PC-3 (cell line): ENCODE measurements at regions not wholly inside any gene's neighbourhood (a gene's known extent, or its start where the extent isn't known, plus 50 kb on each side); places are given as distances from the start of the nearest gene placed in this dataset.

Source experiments
- ATAC-seq: fragments of 200-7000 bp; cut with Tn5 transposase; 2 replicates; pipeline ENCODE4 v1.9.1; 2020; ENCODE audit warnings: mild to moderate bottlenecking, moderate library complexity
- BruUV-seq: library from RNA; stranded (reverse); fragments of 400-500 nt; replicated peaks from 2 replicates; lab custom pipeline; 2021; lab: Mats Ljungman, UMichigan
- CTCF ChIA-PET: fragments of 300-600 bp; sonication (Branson Sonifier 250); formaldehyde crosslinking; loops from one replicate; lab custom pipeline; 2022; ENCODE audit warnings: antibody characterized with exemption; lab: Charles Lee
- POLR2A ChIA-PET: fragments of 300-600 bp; sonication (Branson Sonifier 250); formaldehyde crosslinking; loops from one replicate; lab custom pipeline; 2022; ENCODE audit warnings: antibody characterized with exemption; ENCODE audit not compliant: unreplicated experiment; lab: Charles Lee
- DNase-seq: peaks from one replicate; pipeline ENCODE4 v3.0.0-alpha.2; 2015
- H2AFZ ChIP-seq: fragments of 300-600 bp; sonication (generic); 2 replicates; pipeline ENCODE4 v1.6.0; 2016; ENCODE audit warnings: antibody characterized with exemption, low read length
- H3F3A ChIP-seq: fragments of 300-600 bp; sonication (generic); one replicate; pipeline ENCODE4 v1.6.0; 2017; ENCODE audit warnings: antibody characterized with exemption, low read length, control low read depth, mild to moderate bottlenecking; ENCODE audit not compliant: unreplicated experiment
- H3K27ac ChIP-seq: fragments of 300-600 bp; sonication (generic); 2 replicates; pipeline ENCODE4 v1.5.1; 2016; ENCODE audit warnings: mild to moderate bottlenecking, low read length
- H3K27me3 ChIP-seq: fragments of 300-600 bp; sonication (generic); 2 replicates; pipeline ENCODE4 v1.6.1; 2016; ENCODE audit warnings: low read length, mixed read lengths
- H3K36me3 ChIP-seq: fragments of 300-600 bp; sonication (generic); 2 replicates; pipeline ENCODE4 v1.6.1; 2016; ENCODE audit warnings: low read depth, mixed run types, low read length, mixed read lengths
- H3K4me1 ChIP-seq: fragments of 300-600 bp; sonication (generic); 2 replicates; pipeline ENCODE4 v1.5.1; 2016; ENCODE audit warnings: low read length; ENCODE audit not compliant: insufficient read depth
- H3K4me2 ChIP-seq: fragments of 300-600 bp; sonication (generic); 2 replicates; pipeline ENCODE4 v1.6.0; 2016; ENCODE audit warnings: low read length
- H3K4me3 ChIP-seq: fragments of 300-600 bp; sonication (generic); 2 replicates; pipeline ENCODE4 v1.5.1; 2016; ENCODE audit warnings: mild to moderate bottlenecking, low read length, mixed read lengths
- H3K79me2 ChIP-seq: fragments of 300-600 bp; sonication (generic); 2 replicates; pipeline ENCODE4 v1.6.1; 2017; ENCODE audit warnings: low read length, mixed read lengths
- H3K9ac ChIP-seq: fragments of 300-600 bp; sonication (generic); 2 replicates; pipeline ENCODE4 v1.6.0; 2016; ENCODE audit warnings: mild to moderate bottlenecking, low read length
- H3K9me2 ChIP-seq: fragments of 300-600 bp; sonication (generic); replicated peaks from 2 replicates; pipeline ENCODE4 v1.6.1; 2016; ENCODE audit warnings: mixed run types, low read length, mixed read lengths
- H3K9me3 ChIP-seq: fragments of 300-600 bp; sonication (generic); 2 replicates; pipeline ENCODE4 v1.6.1; 2016; ENCODE audit warnings: low read length, mixed read lengths
- H4K20me1 ChIP-seq: fragments of 300-600 bp; sonication (generic); 2 replicates; pipeline ENCODE4 v1.6.1; 2016; ENCODE audit warnings: low read length, mixed read lengths
- EZH2 ChIP-seq: fragments of 300-600 bp; sonication (generic); IDR thresholded peaks from one replicate; pipeline ENCODE4 v1.6.1; 2017; ENCODE audit warnings: antibody characterized with exemption, mild to moderate bottlenecking, low read length; ENCODE audit not compliant: unreplicated experiment
- EZH2phosphoT487 ChIP-seq: fragments of 300-600 bp; sonication (generic); IDR thresholded peaks from 2 replicates; pipeline ENCODE4 v1.6.1; 2018; ENCODE audit warnings: mild to moderate bottlenecking, antibody characterized with exemption, low read length, borderline replicate concordance
- intact Hi-C: fragments of 100-400 bp; cut with micrococcal nuclease; formaldehyde crosslinking; loops from 2 replicates; pipeline ENCODE4 v1.9.0; 2023
- TF ChIP-seq, protein P1 (sequence below): fragments of 300-600 bp; sonication (generic); conservative IDR thresholded peaks from 2 replicates; pipeline ENCODE4 v1.5.1; 2017; ENCODE audit warnings: antibody characterized with exemption, low read depth, mild to moderate bottlenecking, low read length

DNA sequence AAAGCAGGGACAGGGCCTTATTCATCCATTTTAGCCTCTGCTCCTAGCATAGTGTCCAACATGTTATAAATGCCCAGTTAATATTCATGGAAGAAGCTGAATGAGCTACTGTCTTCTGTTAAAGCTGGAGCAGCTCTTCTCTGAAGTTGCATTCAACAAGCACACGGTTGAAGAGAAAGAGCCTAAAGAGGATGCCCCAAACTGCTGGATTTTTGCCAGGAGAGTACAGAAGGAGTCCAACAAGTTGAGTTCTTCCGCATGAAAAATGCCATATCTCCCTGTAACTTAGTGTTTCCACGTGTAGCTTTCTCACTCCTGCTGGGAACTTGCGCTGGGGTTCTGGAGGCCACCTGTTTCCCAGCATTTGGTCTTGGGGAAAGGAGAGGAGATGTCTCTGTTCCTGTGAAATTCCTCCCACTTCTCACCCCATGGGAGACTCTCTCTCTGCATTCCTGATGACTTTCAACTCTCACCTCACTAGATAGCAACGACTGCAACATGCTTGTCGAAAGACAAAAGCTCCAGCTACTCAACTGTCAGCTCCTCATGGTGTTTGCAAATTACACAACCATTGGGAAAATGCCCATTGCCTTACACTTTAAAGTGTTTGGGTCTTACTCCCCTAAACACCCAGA, 122.8 kb downstream of the KIF4B start:
- H3K27ac ChIP-seq: no peak overlapping the region
- no TSS peak for BruUV-seq
- H3K9me2 ChIP-seq: no peaks in the 10 kb centered on the region
- no peak for DNase-seq
- H3K4me3 ChIP-seq: no peak overlapping the region
- H3K9ac ChIP-seq: no peak overlapping the region
- H4K20me1 ChIP-seq: no peaks in the 10 kb centered on the region
- H3K4me2 ChIP-seq: no peak overlapping the region
- no peaks in the 10 kb centered on the region for H3K9me3 ChIP-seq
- TF ChIP-seq EZH2phosphoT487: no peak
- no peak for TF ChIP-seq EZH2
- TF ChIP-seq, protein P1, sequence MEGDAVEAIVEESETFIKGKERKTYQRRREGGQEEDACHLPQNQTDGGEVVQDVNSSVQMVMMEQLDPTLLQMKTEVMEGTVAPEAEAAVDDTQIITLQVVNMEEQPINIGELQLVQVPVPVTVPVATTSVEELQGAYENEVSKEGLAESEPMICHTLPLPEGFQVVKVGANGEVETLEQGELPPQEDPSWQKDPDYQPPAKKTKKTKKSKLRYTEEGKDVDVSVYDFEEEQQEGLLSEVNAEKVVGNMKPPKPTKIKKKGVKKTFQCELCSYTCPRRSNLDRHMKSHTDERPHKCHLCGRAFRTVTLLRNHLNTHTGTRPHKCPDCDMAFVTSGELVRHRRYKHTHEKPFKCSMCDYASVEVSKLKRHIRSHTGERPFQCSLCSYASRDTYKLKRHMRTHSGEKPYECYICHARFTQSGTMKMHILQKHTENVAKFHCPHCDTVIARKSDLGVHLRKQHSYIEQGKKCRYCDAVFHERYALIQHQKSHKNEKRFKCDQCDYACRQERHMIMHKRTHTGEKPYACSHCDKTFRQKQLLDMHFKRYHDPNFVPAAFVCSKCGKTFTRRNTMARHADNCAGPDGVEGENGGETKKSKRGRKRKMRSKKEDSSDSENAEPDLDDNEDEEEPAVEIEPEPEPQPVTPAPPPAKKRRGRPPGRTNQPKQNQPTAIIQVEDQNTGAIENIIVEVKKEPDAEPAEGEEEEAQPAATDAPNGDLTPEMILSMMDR: no peak
- no peaks in the 10 kb centered on the region for H3K4me1 ChIP-seq
- H2AFZ ChIP-seq: no peak overlapping the region
- ATAC-seq: no peak
- CTCF ChIA-PET: no interaction called here
- H3F3A ChIP-seq: no peaks in the 10 kb centered on the region
- H3K79me2 ChIP-seq: no peaks in the 10 kb centered on the region
- H3K36me3 ChIP-seq: no peaks in the 10 kb centered on the region
- POLR2A ChIA-PET: no interaction called here
- H3K27me3 ChIP-seq: no peaks in the 10 kb centered on the region
- intact Hi-C loops: no loop called here

DNA sequence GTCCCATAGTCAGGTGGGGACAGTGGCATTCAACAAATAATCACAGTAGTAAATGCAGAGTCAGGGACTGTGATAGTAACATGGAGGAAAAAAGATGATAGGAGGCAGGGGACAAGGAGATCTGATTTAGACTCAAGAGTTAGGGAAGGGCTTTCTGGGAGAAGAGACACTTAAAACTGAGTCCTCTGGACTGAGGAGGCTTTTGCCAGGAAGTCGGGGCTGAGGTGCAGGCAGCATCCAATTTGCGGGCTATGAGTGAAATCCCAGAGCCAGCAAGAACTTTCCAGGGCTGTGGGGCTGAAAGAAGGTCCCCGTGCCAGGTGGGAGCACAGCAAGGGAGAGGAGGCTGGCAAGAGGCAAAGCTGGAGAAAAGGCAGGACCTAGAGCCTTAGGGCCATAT, 124.1 kb downstream of the KIF4B start:
- H3K4me3 ChIP-seq: no peak overlapping the region
- H3K9me2 ChIP-seq: no peaks in the 10 kb centered on the region
- DNase-seq (no peak), ATAC-seq (no peak)
- H3F3A ChIP-seq: no peaks in the 10 kb centered on the region
- no peaks in the 10 kb centered on the region for H4K20me1 ChIP-seq
- no peak overlapping the region for H3K27ac ChIP-seq
- ChIA-PET CTCF (no interaction called here), POLR2A (no interaction called here)
- TF ChIP-seq EZH2: no peak
- TF ChIP-seq, protein P1: no peak
- no peak for TF ChIP-seq EZH2phosphoT487
- H3K4me1 ChIP-seq: no peaks in the 10 kb centered on the region
- intact Hi-C loops: no loop called here
- no TSS peak for BruUV-seq
- no peaks in the 10 kb centered on the region for H3K36me3 ChIP-seq
- H2AFZ ChIP-seq: no peak overlapping the region
- no peaks in the 10 kb centered on the region for H3K79me2 ChIP-seq
- H3K9ac ChIP-seq: no peak overlapping the region
- H3K9me3 ChIP-seq: no peaks in the 10 kb centered on the region
- no peak overlapping the region for H3K4me2 ChIP-seq
- H3K27me3 ChIP-seq: no peaks in the 10 kb centered on the region

GRCh38 chr5:155140646-155141045, 127.1 kb downstream of the KIF4B start:
- BruUV-seq: no TSS peak
- H3K9me3 ChIP-seq: no peaks in the 10 kb centered on the region
- H2AFZ ChIP-seq: no peak overlapping the region
- H3K27me3 ChIP-seq: 0 out of 2 replicates have a peak, but pooled peaks cover 2% of the 10 kb centered on the region
- TF ChIP-seq EZH2: no peak
- no peak for TF ChIP-seq EZH2phosphoT487
- TF ChIP-seq, protein P1: no peak
- no peaks in the 10 kb centered on the region for H3K36me3 ChIP-seq
- no peaks in the 10 kb centered on the region for H4K20me1 ChIP-seq
- no peak overlapping the region for H3K4me2 ChIP-seq
- intact Hi-C loops: no loop called here
- ATAC-seq (no peak), DNase-seq (no peak)
- no peaks in the 10 kb centered on the region for H3K4me1 ChIP-seq
- POLR2A ChIA-PET: no interaction called here
- no peak overlapping the region for H3K9ac ChIP-seq
- no peaks in the 10 kb centered on the region for H3K9me2 ChIP-seq
- no peaks in the 10 kb centered on the region for H3K79me2 ChIP-seq
- CTCF ChIA-PET: no interaction called here
- no peak overlapping the region for H3K27ac ChIP-seq
- no peaks in the 10 kb centered on the region for H3F3A ChIP-seq
- no peak overlapping the region for H3K4me3 ChIP-seq
